ENCODE measurements at regions not wholly inside any gene's neighbourhood (a gene's known extent, or its start where the extent isn't known, plus 50 kb on each side); places are given as distances from the start of the nearest gene placed in this dataset.

DNA sequence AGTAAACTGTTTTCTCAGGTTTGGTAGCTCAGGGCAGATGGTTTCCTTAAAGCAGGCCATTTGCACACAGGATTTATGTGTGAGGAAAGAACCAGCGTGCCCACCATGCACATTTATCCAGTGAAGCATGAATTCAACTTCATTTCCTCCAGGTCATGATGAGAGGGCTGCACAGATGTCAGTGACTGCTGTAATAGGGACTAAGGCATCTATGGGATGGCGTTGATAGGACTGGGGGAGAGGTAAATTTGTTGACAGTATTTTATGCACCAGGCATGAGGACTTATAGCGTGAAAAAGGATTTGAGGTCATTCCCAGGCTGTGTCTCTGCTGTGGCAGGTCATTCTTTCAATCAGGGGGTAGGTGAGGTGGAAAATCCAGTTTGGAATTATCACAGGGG, 302.9 kb downstream of the XPNPEP1 start:
- TF ChIP-seq, protein P1, sequence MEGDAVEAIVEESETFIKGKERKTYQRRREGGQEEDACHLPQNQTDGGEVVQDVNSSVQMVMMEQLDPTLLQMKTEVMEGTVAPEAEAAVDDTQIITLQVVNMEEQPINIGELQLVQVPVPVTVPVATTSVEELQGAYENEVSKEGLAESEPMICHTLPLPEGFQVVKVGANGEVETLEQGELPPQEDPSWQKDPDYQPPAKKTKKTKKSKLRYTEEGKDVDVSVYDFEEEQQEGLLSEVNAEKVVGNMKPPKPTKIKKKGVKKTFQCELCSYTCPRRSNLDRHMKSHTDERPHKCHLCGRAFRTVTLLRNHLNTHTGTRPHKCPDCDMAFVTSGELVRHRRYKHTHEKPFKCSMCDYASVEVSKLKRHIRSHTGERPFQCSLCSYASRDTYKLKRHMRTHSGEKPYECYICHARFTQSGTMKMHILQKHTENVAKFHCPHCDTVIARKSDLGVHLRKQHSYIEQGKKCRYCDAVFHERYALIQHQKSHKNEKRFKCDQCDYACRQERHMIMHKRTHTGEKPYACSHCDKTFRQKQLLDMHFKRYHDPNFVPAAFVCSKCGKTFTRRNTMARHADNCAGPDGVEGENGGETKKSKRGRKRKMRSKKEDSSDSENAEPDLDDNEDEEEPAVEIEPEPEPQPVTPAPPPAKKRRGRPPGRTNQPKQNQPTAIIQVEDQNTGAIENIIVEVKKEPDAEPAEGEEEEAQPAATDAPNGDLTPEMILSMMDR (IDR thresholded peaks at IDR 0.05; ENCODE audit: control extremely low read depth in 1 of 3, insufficient read depth in 1 of 3, low read depth in 1 of 3, low read length in 3 of 3), result no peak
- no peak for TF ChIP-seq POLR2A (IDR thresholded peaks at IDR 0.05; ENCODE audit: control extremely low read depth in 1 of 2, low read depth in 2 of 2, low read length in 2 of 2)
